ENCODE measurements at regions not wholly inside any gene's neighbourhood (a gene's known extent, or its start where the extent isn't known, plus 50 kb on each side); places are given as distances from the start of the nearest gene placed in this dataset.

GRCh38 chr2:65503746-65504145 lies 71.3 kb upstream of the SPRED2 start:
- BruUV-seq (replicated peaks) = no TSS peak
- Histone ChIP-seq H3K9me3 (ENCODE audit: control insufficient read depth, insufficient read depth, low read length) (no peaks in the 10 kb centered on the region), H4K20me1 (ENCODE audit: insufficient read depth, low read length) (no peaks in the 10 kb centered on the region), H3K36me3 (ENCODE audit: control insufficient read depth, insufficient read depth, low read length) (no peaks in the 10 kb centered on the region), H3K27ac (ENCODE audit: insufficient read depth, low read length) (no peak overlapping the region), H3K4me2 (ENCODE audit: low read depth, low read length) (no peak overlapping the region), H3K9me1 (ENCODE audit: insufficient read depth, low read length) (no peaks in the 10 kb centered on the region), H3K4ac (ENCODE audit: low read depth, low read length) (no peak overlapping the region), H2BK20ac (ENCODE audit: low read depth, low read length) (no peak overlapping the region), H2AFZ (replicated peaks; ENCODE audit: low read length, poor library complexity) (no peak overlapping the region), H3K18ac (ENCODE audit: low read depth, low read length) (no peak overlapping the region), H3K4me1 (ENCODE audit: control insufficient read depth, insufficient read depth, low read length) (no peaks in the 10 kb centered on the region), H3K14ac (replicated peaks; ENCODE audit: low read depth, low read length) (no peak overlapping the region), H2BK15ac (ENCODE audit: low read depth, low read length) (no peak overlapping the region), H2AK5ac (ENCODE audit: low read depth, low read length) (no peak overlapping the region), H3K4me3 (ENCODE audit: insufficient read depth, low read depth, low read length) (no peak overlapping the region), H3K27me3 (ENCODE audit: control insufficient read depth, insufficient read depth, low read length) (peaks cover 30% of the 10 kb centered on the region), H4K8ac (ENCODE audit: low read depth in 2 of 2, low read length in 2 of 2) (no peak overlapping the region), H3K56ac (ENCODE audit: extremely low read depth, insufficient read depth, low read length) (no peak overlapping the region), H3K9ac (ENCODE audit: low read depth, low read length) (no peak overlapping the region), H2BK5ac (ENCODE audit: low read depth, low read length, poor library complexity, severe bottlenecking) (no peak overlapping the region), H2AK9ac (replicated peaks; ENCODE audit: low read depth, low read length, poor library complexity) (no peak overlapping the region), H4K91ac (ENCODE audit: insufficient read depth, low read depth, low read length) (no peak overlapping the region), H4K5ac (ENCODE audit: low read depth, low read length) (no peak overlapping the region), H3K23ac (ENCODE audit: low read depth, low read length) (no peak overlapping the region), H2BK120ac (ENCODE audit: low read depth, low read length) (no peak overlapping the region), H3K79me1 (ENCODE audit: low read depth in 1 of 2, low read length in 2 of 2) (no peaks in the 10 kb centered on the region)
- intact Hi-C loops (cut with micrococcal nuclease) (no loop called here), dilution Hi-C loops (cut with HindIII; ENCODE audit: low sequenced_read_pairs, unreplicated experiment) (no loop called here), in situ Hi-C loops (cut with MboI; ENCODE audit: low sequenced_read_pairs) (no loop called here)
- no peak for ATAC-seq (ENCODE audit: low read depth)
- WGBS, 2 experiments (ENCODE audit: extremely low coverage in 2 of 2, insufficient read length in 1 of 2) = 10% methylated on average over 2 of the region's 5 CpGs; no CpG with 5 or more reads in 1 of the 2 experiments
- ChIA-PET POLR2A (ENCODE audit: unreplicated experiment) (no interaction called here), CTCF (no interaction called here)
- TF ChIP-seq MAFK (IDR thresholded peaks at IDR 0.05; ENCODE audit: low read depth, low read length) (no peak), SMC3 (IDR thresholded peaks at IDR 0.05; ENCODE audit: low read depth, low read length) (no peak), RAD21 (IDR thresholded peaks at IDR 0.05; ENCODE audit: low read length) (no peak), NFE2L2 (IDR thresholded peaks at IDR 0.05; ENCODE audit: low read depth, low read length) (no peak), CEBPB (IDR thresholded peaks at IDR 0.05; ENCODE audit: low read depth, low read length) (no peak), CTCF (conservative IDR thresholded peaks at IDR 0.05; ENCODE audit: low read depth, low read length) (no peak), USF2 (IDR thresholded peaks at IDR 0.05; ENCODE audit: low read depth, low read length) (no peak), RCOR1 (IDR thresholded peaks at IDR 0.05; ENCODE audit: insufficient replicate concordance, low read length) (no peak), FOS (IDR thresholded peaks at IDR 0.05; ENCODE audit: low read depth, low read length) (no peak), MXI1 (IDR thresholded peaks at IDR 0.05; ENCODE audit: borderline replicate concordance, low read depth, low read length) (no peak), BHLHE40 (IDR thresholded peaks at IDR 0.05; ENCODE audit: low read depth, low read length) (no peak), MAZ (IDR thresholded peaks at IDR 0.05; ENCODE audit: borderline replicate concordance, low read depth, low read length) (no peak), POLR2A (IDR thresholded peaks at IDR 0.05; ENCODE audit: low read depth, low read length) (no peak), ELK1 (IDR thresholded peaks at IDR 0.05; ENCODE audit: borderline replicate concordance, low read depth, low read length) (no peak), CHD1 (IDR thresholded peaks at IDR 0.05; ENCODE audit: low read depth, low read length) (no peak), RFX5 (IDR thresholded peaks at IDR 0.05; ENCODE audit: low read depth, low read length) (no peak)
- no peak for DNase-seq

Data from IMR-90 (cell line).